ENCODE measurements at regions not wholly inside any gene's neighbourhood (a gene's known extent, or its start where the extent isn't known, plus 50 kb on each side); places are given as distances from the start of the nearest gene placed in this dataset.
A peak's percentile ranks its signal among the peaks of the same experiment; 100 is the strongest.
"Not testable (repeated sequence)": the region's sequence is repeated elsewhere in the genome, so short reads cannot be mapped to it uniquely, and the experiment has no call there.

- peak; percentile 33 for DNase-seq
These were observed 505.6 kb upstream of the SLC8A1 start for GRCh38 chr2:40957508-40957907.

GRCh38 chr2:40962026-40962425 lies 510.1 kb upstream of the SLC8A1 start:
- no peak for DNase-seq

GRCh38 chr2:40964509-40965250 lies 512.8 kb upstream of the SLC8A1 start:
- DNase-seq = no peak

- no peak for DNase-seq
These were observed 515.6 kb upstream of the SLC8A1 start for GRCh38 chr2:40967451-40967850.

- DNase-seq = no peak
These were observed 523.3 kb upstream of the SLC8A1 start for GRCh38 chr2:40975151-40975550.

GRCh38 chr2:40997362-40997761 lies 545.5 kb upstream of the SLC8A1 start:
- DNase-seq = no peak

GRCh38 chr2:41000374-41000773 lies 548.5 kb upstream of the SLC8A1 start:
- DNase-seq = no peak

GRCh38 chr2:41000906-41001305 lies 549.0 kb upstream of the SLC8A1 start:
- no peak for DNase-seq

GRCh38 chr2:41004700-41005099 lies 552.8 kb upstream of the SLC8A1 start:
- DNase-seq = no peak

- no peak for DNase-seq
These were observed 568.5 kb upstream of the SLC8A1 start for GRCh38 chr2:41020358-41020757.

- no peak for DNase-seq
These were observed 572.9 kb upstream of the SLC8A1 start for GRCh38 chr2:41024816-41025215.

- no peak for DNase-seq
These were observed 574.7 kb upstream of the SLC8A1 start for GRCh38 chr2:41026613-41027012.

- no peak for DNase-seq
These were observed 575.2 kb upstream of the SLC8A1 start for GRCh38 chr2:41027095-41027494.

- DNase-seq = no peak
These were observed 579.4 kb upstream of the SLC8A1 start for GRCh38 chr2:41031282-41031681.

- DNase-seq = no peak
These were observed 580.8 kb upstream of the SLC8A1 start for GRCh38 chr2:41032715-41033114.

GRCh38 chr2:41033127-41033526 lies 581.2 kb upstream of the SLC8A1 start:
- DNase-seq = no peak

- DNase-seq = peak; percentile 38
These were observed 586.5 kb upstream of the SLC8A1 start for GRCh38 chr2:41038408-41038807.

GRCh38 chr2:41039750-41040149 lies 587.9 kb upstream of the SLC8A1 start:
- DNase-seq = not testable (repeated sequence)

GRCh38 chr2:41040782-41041520 lies 589.1 kb upstream of the SLC8A1 start:
- no peak for DNase-seq

- no peak for DNase-seq
These were observed 590.5 kb upstream of the SLC8A1 start for GRCh38 chr2:41042343-41042742.

- DNase-seq = no peak
These were observed 609.5 kb upstream of the SLC8A1 start for GRCh38 chr2:41061356-41061755.

- DNase-seq = no peak
These were observed 610.4 kb upstream of the SLC8A1 start for GRCh38 chr2:41062336-41062735.

- DNase-seq = no peak
These were observed 614.3 kb upstream of the SLC8A1 start for GRCh38 chr2:41066168-41066567.

- no peak for DNase-seq
These were observed 616.9 kb upstream of the SLC8A1 start for GRCh38 chr2:41068740-41069139.

- DNase-seq = no peak
These were observed 626.5 kb upstream of the SLC8A1 start for GRCh38 chr2:41078341-41078740.
